ENCODE measurements at regions not wholly inside any gene's neighbourhood (a gene's known extent, or its start where the extent isn't known, plus 50 kb on each side); places are given as distances from the start of the nearest gene placed in this dataset.

DNA sequence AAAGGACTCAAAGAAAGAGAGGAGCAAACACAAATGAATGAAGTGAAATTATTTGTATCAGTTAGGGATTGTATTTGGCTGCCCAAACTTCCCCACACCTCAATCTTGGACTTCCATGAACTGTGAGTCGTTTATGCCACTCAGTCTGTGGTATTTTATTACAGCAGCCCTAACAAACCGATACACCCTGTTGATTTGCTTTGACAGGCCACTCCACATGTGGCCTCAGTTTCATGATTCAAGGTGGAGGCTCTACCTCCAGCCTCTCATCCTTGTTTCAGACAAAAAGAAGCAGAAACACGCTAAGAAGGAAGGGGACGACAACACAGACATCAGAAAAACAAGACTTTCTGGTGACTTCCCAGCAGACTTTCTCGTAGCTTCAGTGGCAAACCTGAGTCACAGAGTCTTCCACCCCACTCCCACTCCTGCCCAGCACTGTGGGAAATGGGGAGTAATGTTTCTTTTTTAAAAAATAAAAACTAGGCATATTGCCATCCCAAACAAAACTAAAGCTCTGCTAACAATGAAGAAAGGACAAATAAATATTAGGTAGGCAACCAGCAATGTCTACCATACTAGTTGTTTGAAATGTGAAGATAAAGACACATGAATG lies 52.2 kb upstream of the ABCA1 start:
- no peaks in the 10 kb centered on the region for H3K36me3 ChIP-seq (ENCODE audit: insufficient read depth, insufficient read length, low read length)
- H3K4me3 ChIP-seq (ENCODE audit: insufficient read length, low read depth) = no peak overlapping the region
- TF ChIP-seq SUZ12 (IDR thresholded peaks at IDR 0.05; ENCODE audit: extremely low read depth, insufficient read depth, insufficient read length) = no peak
- no peak for TF ChIP-seq ZNF274 (IDR thresholded peaks at IDR 0.05; ENCODE audit: low read depth, low read length)
- no peak for TF ChIP-seq YY1 (IDR thresholded peaks at IDR 0.05; ENCODE audit: insufficient read depth, insufficient read length)
- no peak overlapping the region for H3K9ac ChIP-seq (ENCODE audit: insufficient read length, low read depth)
- H3K4me1 ChIP-seq (ENCODE audit: insufficient read depth, insufficient read length) = no peaks in the 10 kb centered on the region
- no peak for DNase-seq (ENCODE audit: low read depth, low spot score)
- H3K9me3 ChIP-seq (ENCODE audit: insufficient read depth, low read length) = no peaks in the 10 kb centered on the region
- no peaks in the 10 kb centered on the region for H3K27me3 ChIP-seq (ENCODE audit: insufficient read depth, insufficient read length)

DNA sequence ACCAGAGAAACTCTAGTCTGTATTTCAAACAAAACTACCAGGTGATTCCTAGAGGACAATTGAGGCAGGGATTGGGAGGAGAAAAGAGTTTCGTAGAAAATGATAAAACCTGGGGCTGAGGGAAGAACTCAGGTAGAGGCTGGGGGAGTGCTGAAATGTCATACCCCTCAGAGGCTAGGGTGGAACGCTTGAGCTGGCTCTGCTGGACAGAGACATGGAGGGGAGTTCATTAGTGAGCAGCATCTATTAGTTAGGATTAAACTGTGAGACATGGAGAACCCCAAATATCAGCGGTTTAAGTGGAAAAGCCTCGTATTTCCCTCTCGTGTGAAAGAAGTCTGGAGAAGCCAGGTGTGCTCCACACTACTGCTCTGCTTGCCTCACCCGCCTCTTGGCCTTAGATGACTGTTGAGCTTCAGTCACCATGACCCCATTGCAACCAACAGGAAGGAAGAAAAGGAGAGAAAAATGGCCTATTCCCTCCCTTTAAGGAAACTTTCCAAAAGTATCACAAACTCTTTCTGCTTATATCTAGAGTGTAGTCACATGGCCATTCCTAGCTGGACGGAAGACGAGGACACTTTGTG lies 53.7 kb upstream of the ABCA1 start:
- H3K9ac ChIP-seq (ENCODE audit: insufficient read length, low read depth) = no peak overlapping the region
- no peak for TF ChIP-seq SUZ12 (IDR thresholded peaks at IDR 0.05; ENCODE audit: extremely low read depth, insufficient read depth, insufficient read length)
- TF ChIP-seq ZNF274 (IDR thresholded peaks at IDR 0.05; ENCODE audit: low read depth, low read length) = no peak
- no peak for TF ChIP-seq YY1 (IDR thresholded peaks at IDR 0.05; ENCODE audit: insufficient read depth, insufficient read length)
- H3K4me3 ChIP-seq (ENCODE audit: insufficient read length, low read depth) = no peak overlapping the region
- H3K36me3 ChIP-seq (ENCODE audit: insufficient read depth, insufficient read length, low read length) = no peaks in the 10 kb centered on the region
- no peaks in the 10 kb centered on the region for H3K4me1 ChIP-seq (ENCODE audit: insufficient read depth, insufficient read length)
- no peak for DNase-seq (ENCODE audit: low read depth, low spot score)
- H3K27me3 ChIP-seq (ENCODE audit: insufficient read depth, insufficient read length) = no peaks in the 10 kb centered on the region
- no peaks in the 10 kb centered on the region for H3K9me3 ChIP-seq (ENCODE audit: insufficient read depth, low read length)

DNA sequence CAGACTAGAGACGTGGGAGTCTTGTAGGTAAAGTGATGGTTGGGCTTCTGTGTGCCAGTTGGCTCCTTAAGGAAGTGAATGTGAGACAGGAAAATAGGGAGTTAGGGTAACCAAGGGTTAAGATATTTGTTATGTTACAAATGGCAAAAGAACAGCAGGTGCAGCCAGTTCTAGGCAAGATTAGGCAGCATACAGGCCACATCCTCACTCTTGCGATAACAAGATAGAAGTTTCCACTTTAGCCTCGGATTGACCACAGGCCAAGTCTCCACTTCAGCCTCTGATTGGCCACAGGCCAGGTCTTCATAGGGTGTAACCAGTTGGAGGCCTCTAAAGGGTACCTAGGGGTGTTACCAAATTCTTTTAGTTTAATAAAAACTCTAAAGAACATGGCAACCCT lies 54.6 kb upstream of the ABCA1 start:
- Histone ChIP-seq H3K9ac (ENCODE audit: insufficient read length, low read depth) (no peak overlapping the region), H3K9me3 (ENCODE audit: insufficient read depth, low read length) (no peaks in the 10 kb centered on the region), H3K36me3 (ENCODE audit: insufficient read depth, insufficient read length, low read length) (no peaks in the 10 kb centered on the region), H3K4me3 (ENCODE audit: insufficient read length, low read depth) (no peak overlapping the region), H3K4me1 (ENCODE audit: insufficient read depth, insufficient read length) (no peaks in the 10 kb centered on the region), H3K27me3 (ENCODE audit: insufficient read depth, insufficient read length) (no peaks in the 10 kb centered on the region)
- DNase-seq (ENCODE audit: low read depth, low spot score) = no peak
- TF ChIP-seq YY1 (IDR thresholded peaks at IDR 0.05; ENCODE audit: insufficient read depth, insufficient read length) (no peak), ZNF274 (IDR thresholded peaks at IDR 0.05; ENCODE audit: low read depth, low read length) (no peak), SUZ12 (IDR thresholded peaks at IDR 0.05; ENCODE audit: extremely low read depth, insufficient read depth, insufficient read length) (no peak)

DNA sequence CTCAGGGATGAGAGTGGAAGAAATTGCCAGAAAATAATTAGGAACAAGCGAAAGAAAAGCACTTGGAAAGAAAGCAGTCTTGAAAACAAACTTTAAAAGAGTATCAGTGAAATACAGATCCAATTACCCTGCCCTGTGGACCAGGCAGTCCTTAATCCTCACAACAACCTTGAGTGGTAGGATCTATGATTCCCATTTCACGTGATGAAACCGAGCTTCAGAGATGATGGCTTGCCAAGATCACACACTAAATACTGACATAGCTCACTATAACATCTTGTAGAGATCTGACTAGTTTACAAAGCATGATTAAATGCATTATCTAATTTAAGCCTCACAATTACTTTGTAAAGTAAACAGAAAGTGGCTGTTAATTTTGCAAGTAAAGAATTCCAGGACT lies 55.5 kb upstream of the ABCA1 start:
- Histone ChIP-seq H3K4me3 (ENCODE audit: insufficient read length, low read depth) (no peak overlapping the region), H3K9ac (ENCODE audit: insufficient read length, low read depth) (no peak overlapping the region), H3K36me3 (ENCODE audit: insufficient read depth, insufficient read length, low read length) (no peaks in the 10 kb centered on the region), H3K9me3 (ENCODE audit: insufficient read depth, low read length) (no peaks in the 10 kb centered on the region), H3K27me3 (ENCODE audit: insufficient read depth, insufficient read length) (no peaks in the 10 kb centered on the region), H3K4me1 (ENCODE audit: insufficient read depth, insufficient read length) (no peaks in the 10 kb centered on the region)
- no peak for DNase-seq (ENCODE audit: low read depth, low spot score)
- TF ChIP-seq SUZ12 (IDR thresholded peaks at IDR 0.05; ENCODE audit: extremely low read depth, insufficient read depth, insufficient read length) = no peak
- no peak for TF ChIP-seq YY1 (IDR thresholded peaks at IDR 0.05; ENCODE audit: insufficient read depth, insufficient read length)
- no peak for TF ChIP-seq ZNF274 (IDR thresholded peaks at IDR 0.05; ENCODE audit: low read depth, low read length)

DNA sequence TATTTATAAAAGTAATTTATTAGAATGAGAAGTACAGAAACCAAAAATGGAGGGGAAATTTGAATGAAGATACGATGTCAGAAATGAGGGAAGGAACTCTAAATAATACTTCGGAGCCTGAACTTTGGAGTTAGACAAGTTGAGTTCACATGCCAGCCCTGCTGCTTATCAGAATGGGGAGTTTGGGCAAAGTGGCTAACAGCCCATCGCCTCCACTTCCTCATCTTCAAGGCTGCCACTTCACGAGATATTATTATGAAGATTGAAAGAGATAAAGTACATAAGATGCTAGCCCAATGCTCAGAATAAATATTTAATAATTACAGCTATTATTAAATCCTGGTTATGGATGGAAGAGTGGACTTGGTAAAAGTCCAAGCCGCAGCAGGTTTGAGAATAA lies 56.2 kb upstream of the ABCA1 start:
- TF ChIP-seq SUZ12 (IDR thresholded peaks at IDR 0.05; ENCODE audit: extremely low read depth, insufficient read depth, insufficient read length) = no peak
- TF ChIP-seq YY1 (IDR thresholded peaks at IDR 0.05; ENCODE audit: insufficient read depth, insufficient read length) = no peak
- TF ChIP-seq ZNF274 (IDR thresholded peaks at IDR 0.05; ENCODE audit: low read depth, low read length) = no peak
- no peak overlapping the region for H3K4me3 ChIP-seq (ENCODE audit: insufficient read length, low read depth)
- no peak overlapping the region for H3K9ac ChIP-seq (ENCODE audit: insufficient read length, low read depth)
- H3K27me3 ChIP-seq (ENCODE audit: insufficient read depth, insufficient read length) = no peaks in the 10 kb centered on the region
- H3K36me3 ChIP-seq (ENCODE audit: insufficient read depth, insufficient read length, low read length) = no peaks in the 10 kb centered on the region
- no peak for DNase-seq (ENCODE audit: low read depth, low spot score)
- no peaks in the 10 kb centered on the region for H3K4me1 ChIP-seq (ENCODE audit: insufficient read depth, insufficient read length)
- H3K9me3 ChIP-seq (ENCODE audit: insufficient read depth, low read length) = no peaks in the 10 kb centered on the region

DNA sequence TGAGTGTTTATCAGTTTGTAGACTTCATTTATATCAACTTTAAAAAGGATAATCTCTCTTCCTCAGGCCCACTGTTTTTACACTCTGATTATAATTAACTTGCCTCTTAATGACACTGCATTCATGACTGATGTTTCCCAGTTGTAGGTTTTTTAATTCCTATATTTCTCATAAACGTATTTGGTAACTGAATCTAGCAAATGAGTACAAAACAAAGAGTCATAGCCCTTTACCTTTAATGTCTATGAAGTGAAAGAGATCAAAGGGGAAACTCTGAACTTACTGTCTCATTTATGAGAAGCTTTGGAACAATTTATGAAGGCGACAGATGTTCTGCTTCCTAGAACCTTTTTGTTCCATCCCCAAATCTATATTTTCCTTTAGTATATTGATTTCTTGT lies 56.6 kb upstream of the ABCA1 start:
- H3K4me3 ChIP-seq (ENCODE audit: insufficient read length, low read depth) = no peak overlapping the region
- no peaks in the 10 kb centered on the region for H3K36me3 ChIP-seq (ENCODE audit: insufficient read depth, insufficient read length, low read length)
- no peaks in the 10 kb centered on the region for H3K4me1 ChIP-seq (ENCODE audit: insufficient read depth, insufficient read length)
- no peaks in the 10 kb centered on the region for H3K9me3 ChIP-seq (ENCODE audit: insufficient read depth, low read length)
- TF ChIP-seq YY1 (IDR thresholded peaks at IDR 0.05; ENCODE audit: insufficient read depth, insufficient read length) (no peak), ZNF274 (IDR thresholded peaks at IDR 0.05; ENCODE audit: low read depth, low read length) (no peak), SUZ12 (IDR thresholded peaks at IDR 0.05; ENCODE audit: extremely low read depth, insufficient read depth, insufficient read length) (no peak)
- H3K9ac ChIP-seq (ENCODE audit: insufficient read length, low read depth) = no peak overlapping the region
- H3K27me3 ChIP-seq (ENCODE audit: insufficient read depth, insufficient read length) = no peaks in the 10 kb centered on the region
- DNase-seq (ENCODE audit: low read depth, low spot score) = no peak

GRCh38 chr9:104984948-104985347 lies 57.0 kb upstream of the ABCA1 start:
- Histone ChIP-seq H3K27me3 (ENCODE audit: insufficient read depth, insufficient read length) (no peaks in the 10 kb centered on the region), H3K4me1 (ENCODE audit: insufficient read depth, insufficient read length) (no peaks in the 10 kb centered on the region), H3K9ac (ENCODE audit: insufficient read length, low read depth) (no peak overlapping the region), H3K36me3 (ENCODE audit: insufficient read depth, insufficient read length, low read length) (no peaks in the 10 kb centered on the region), H3K9me3 (ENCODE audit: insufficient read depth, low read length) (no peaks in the 10 kb centered on the region), H3K4me3 (ENCODE audit: insufficient read length, low read depth) (no peak overlapping the region)
- DNase-seq (ENCODE audit: low read depth, low spot score) = no peak
- no peak for TF ChIP-seq YY1 (IDR thresholded peaks at IDR 0.05; ENCODE audit: insufficient read depth, insufficient read length)
- no peak for TF ChIP-seq SUZ12 (IDR thresholded peaks at IDR 0.05; ENCODE audit: extremely low read depth, insufficient read depth, insufficient read length)
- TF ChIP-seq ZNF274 (IDR thresholded peaks at IDR 0.05; ENCODE audit: low read depth, low read length) = no peak

Data from NT2/D1 (cell line).